ENCODE measurements at regions not wholly inside any gene's neighbourhood (a gene's known extent, or its start where the extent isn't known, plus 50 kb on each side); places are given as distances from the start of the nearest gene placed in this dataset.

DNA sequence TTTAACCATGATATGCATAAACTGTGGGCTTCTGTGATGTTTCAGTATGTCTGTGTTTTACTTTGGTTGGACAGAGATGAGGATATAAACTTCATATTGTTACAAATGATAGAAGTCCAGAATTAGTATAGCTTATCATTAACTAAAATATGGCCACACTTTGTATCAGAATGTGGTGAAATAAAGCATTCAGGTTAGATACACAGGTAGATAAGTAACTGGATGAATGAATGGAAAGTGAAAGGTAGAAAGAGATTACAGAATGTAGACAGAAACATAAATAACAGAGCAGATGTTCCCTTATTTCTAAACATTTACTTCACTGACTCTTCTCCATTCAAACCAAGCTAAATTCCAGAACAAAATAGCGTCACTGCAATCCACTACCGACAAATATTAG is 1033.8 kb downstream of the CDH18 start:
- no peaks in the 10 kb centered on the region for H3K27me3 ChIP-seq
- H3K9me3 ChIP-seq = no peaks in the 10 kb centered on the region
- TF ChIP-seq, protein P1, sequence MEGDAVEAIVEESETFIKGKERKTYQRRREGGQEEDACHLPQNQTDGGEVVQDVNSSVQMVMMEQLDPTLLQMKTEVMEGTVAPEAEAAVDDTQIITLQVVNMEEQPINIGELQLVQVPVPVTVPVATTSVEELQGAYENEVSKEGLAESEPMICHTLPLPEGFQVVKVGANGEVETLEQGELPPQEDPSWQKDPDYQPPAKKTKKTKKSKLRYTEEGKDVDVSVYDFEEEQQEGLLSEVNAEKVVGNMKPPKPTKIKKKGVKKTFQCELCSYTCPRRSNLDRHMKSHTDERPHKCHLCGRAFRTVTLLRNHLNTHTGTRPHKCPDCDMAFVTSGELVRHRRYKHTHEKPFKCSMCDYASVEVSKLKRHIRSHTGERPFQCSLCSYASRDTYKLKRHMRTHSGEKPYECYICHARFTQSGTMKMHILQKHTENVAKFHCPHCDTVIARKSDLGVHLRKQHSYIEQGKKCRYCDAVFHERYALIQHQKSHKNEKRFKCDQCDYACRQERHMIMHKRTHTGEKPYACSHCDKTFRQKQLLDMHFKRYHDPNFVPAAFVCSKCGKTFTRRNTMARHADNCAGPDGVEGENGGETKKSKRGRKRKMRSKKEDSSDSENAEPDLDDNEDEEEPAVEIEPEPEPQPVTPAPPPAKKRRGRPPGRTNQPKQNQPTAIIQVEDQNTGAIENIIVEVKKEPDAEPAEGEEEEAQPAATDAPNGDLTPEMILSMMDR (IDR thresholded peaks at IDR 0.05; ENCODE audit: low read depth, low read length) = no peak
- no peaks in the 10 kb centered on the region for H3K36me3 ChIP-seq
- H3K4me3 ChIP-seq (ENCODE audit: low read depth, low read length) = no peak overlapping the region
- no peaks in the 10 kb centered on the region for H3K4me1 ChIP-seq
- DNase-seq = no peak

DNA sequence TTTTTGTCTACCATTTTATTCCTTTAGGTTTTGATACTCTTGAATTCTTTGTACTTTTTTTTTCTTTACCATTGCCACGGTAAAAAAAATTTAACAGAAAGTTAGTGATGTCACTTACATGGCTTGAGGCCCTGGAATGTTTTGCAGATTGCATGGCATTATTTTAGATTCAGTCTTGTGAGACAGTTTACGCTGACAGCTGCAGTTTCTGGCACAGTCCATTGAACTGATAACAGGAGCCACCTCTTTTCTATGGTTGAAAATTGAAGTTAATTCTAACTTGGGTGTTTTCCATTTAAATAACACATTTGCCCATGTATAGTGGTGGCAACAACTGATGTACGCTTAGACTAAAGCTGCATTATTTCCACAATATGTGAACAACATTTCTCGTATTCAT is 1028.5 kb downstream of the CDH18 start:
- no peaks in the 10 kb centered on the region for H3K27me3 ChIP-seq
- no peak for DNase-seq
- H3K4me3 ChIP-seq (ENCODE audit: low read depth, low read length) = no peak overlapping the region
- H3K9me3 ChIP-seq = no peaks in the 10 kb centered on the region
- H3K4me1 ChIP-seq = no peaks in the 10 kb centered on the region
- TF ChIP-seq, protein P1 (IDR thresholded peaks at IDR 0.05; ENCODE audit: low read depth, low read length) = no peak
- H3K36me3 ChIP-seq = no peaks in the 10 kb centered on the region

GRCh38 chr5:18961234-18961633 is 1026.8 kb downstream of the CDH18 start:
- no peaks in the 10 kb centered on the region for H3K4me1 ChIP-seq

DNA sequence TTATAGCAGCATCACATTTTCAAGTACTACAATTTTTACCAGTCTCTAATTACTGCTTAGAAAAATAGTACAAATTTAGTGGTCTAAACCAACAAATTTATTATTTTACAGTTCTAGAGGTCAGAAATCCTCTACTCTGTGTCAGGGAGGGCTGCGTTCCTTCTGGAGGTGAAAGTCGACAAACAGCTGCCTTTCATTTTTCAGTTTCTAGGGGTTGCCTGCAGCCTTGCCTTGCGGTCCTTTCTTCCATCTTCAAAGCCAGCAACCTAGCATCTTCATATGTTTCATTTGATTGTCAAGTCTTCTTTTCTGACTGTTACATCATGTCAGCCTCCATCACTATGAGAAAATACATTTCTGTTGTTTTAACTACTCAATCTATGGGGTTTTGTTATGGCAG is 1022.1 kb downstream of the CDH18 start:
- DNase-seq = no peak
- no peak overlapping the region for H3K4me3 ChIP-seq (ENCODE audit: low read depth, low read length)
- TF ChIP-seq, protein P1 (IDR thresholded peaks at IDR 0.05; ENCODE audit: low read depth, low read length) = no peak
- peaks cover 2% of the 10 kb centered on the region; the same call in 1 of the 2 replicates for H3K36me3 ChIP-seq
- no peaks in the 10 kb centered on the region for H3K27me3 ChIP-seq
- H3K4me1 ChIP-seq = no peaks in the 10 kb centered on the region
- H3K9me3 ChIP-seq = no peaks in the 10 kb centered on the region

More at GRCh38 chr5:18961234-18961633, 1026.8 kb downstream of the CDH18 start:
- no peak for DNase-seq
- TF ChIP-seq, protein P1 (IDR thresholded peaks at IDR 0.05; ENCODE audit: low read depth, low read length) = no peak
- Histone ChIP-seq H3K9me3 (no peaks in the 10 kb centered on the region), H3K4me3 (ENCODE audit: low read depth, low read length) (no peak overlapping the region), H3K36me3 (no peaks in the 10 kb centered on the region), H3K27me3 (no peaks in the 10 kb centered on the region)

DNA sequence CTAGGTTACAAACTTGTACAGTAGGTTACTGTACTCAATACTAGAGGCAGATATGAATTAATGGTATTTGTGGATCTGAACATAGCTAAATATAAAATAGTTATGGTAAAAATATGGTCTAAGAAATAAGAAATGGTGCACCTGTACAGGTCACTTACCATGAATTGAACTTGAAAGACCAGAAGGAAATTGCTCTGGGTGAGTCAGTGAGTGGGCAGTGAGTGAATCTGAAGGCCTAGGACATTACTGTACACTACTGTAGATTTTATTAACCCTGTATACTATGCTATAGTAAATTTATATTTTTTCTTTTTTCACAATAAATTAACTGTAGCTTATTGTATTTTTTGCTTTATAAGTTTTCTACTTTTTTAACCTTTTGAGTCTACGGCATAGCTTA is 1020.4 kb downstream of the CDH18 start:
- TF ChIP-seq, protein P1 (IDR thresholded peaks at IDR 0.05; ENCODE audit: low read depth, low read length) = no peak
- Histone ChIP-seq H3K4me3 (ENCODE audit: low read depth, low read length) (no peak overlapping the region), H3K4me1 (no peaks in the 10 kb centered on the region), H3K27me3 (no peaks in the 10 kb centered on the region), H3K36me3 (peaks cover 2% of the 10 kb centered on the region; the same call in 1 of the 2 replicates), H3K9me3 (no peaks in the 10 kb centered on the region)
- DNase-seq = no peak

DNA sequence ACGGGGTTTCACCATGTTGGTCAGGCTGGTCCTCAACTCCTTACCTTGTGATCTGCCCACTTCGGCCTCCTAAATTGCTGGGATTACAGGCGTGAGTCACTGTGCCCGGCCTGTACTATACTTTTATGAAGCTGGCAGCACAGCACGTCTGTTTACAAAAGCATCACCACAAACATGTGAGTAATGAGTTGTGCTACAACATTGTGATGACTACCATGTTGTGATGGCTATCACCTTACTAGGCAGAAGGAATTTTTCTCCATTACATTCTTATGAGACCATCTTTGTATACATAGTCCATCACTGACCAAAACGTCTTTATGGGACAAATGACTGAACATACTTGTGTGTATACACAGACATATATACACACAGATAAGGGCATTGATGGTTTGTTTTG is 1019.0 kb downstream of the CDH18 start:
- peaks cover 2% of the 10 kb centered on the region; the same call in 1 of the 2 replicates for H3K36me3 ChIP-seq
- TF ChIP-seq, protein P1 (IDR thresholded peaks at IDR 0.05; ENCODE audit: low read depth, low read length) = no peak
- H3K4me1 ChIP-seq = no peaks in the 10 kb centered on the region
- DNase-seq = no peak
- H3K9me3 ChIP-seq = no peaks in the 10 kb centered on the region
- no peaks in the 10 kb centered on the region for H3K27me3 ChIP-seq
- H3K4me3 ChIP-seq (ENCODE audit: low read depth, low read length) = no peak overlapping the region
